ENCODE measurements at regions not wholly inside any gene's neighbourhood (a gene's known extent, or its start where the extent isn't known, plus 50 kb on each side); places are given as distances from the start of the nearest gene placed in this dataset.
"Not testable (repeated sequence)": the region's sequence is repeated elsewhere in the genome, so short reads cannot be mapped to it uniquely, and the experiment has no call there.

DNA sequence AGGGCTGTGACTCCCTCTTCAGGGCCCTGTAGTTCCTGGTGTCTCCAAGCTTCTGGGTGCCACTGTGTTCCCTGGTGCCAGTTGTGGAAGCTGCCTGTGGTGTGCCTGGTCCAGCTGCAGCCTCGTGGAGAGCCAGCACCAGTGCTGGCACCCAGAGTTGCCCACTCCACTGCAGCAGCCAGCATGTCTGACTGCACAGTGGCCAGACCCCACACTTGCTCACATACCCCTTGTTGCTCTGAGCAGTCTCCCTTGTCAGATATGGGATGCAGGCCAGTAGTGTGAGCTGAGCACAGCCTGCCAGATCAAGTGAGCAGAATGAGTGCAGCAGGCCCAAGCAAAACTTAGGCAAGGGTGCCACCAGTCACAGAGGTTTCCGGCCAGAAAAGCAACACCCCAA, 108.6 kb downstream of the ZMAT1 start:
- DNase-seq (ENCODE audit: low read depth in 2 of 2) = no peak

DNA sequence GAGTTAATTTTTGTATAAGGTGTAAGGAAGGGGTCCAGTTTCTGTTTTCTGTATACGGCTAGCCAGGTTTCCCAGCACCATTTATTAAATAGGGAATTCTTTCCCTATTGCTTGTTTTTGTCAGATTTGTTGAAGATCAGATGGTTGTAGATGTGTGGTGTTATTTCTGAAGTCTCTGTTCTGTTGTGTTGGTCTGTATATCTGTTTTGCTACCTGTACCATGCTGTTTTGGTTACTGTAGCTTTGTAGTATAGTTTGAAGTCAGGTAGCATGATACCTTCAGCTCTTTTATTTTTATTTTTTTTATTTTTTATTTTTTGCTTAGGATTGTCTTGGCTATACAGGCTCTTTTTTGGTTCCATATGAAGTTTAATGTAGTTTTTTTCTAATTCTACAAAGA, 114.1 kb downstream of the ZMAT1 start:
- DNase-seq (ENCODE audit: low read depth in 2 of 2) = not testable (repeated sequence)

GRCh38 chrX:101813200-101813599, 118.6 kb downstream of the ZMAT1 start:
- no peak for DNase-seq (ENCODE audit: low read depth in 2 of 2)

DNA sequence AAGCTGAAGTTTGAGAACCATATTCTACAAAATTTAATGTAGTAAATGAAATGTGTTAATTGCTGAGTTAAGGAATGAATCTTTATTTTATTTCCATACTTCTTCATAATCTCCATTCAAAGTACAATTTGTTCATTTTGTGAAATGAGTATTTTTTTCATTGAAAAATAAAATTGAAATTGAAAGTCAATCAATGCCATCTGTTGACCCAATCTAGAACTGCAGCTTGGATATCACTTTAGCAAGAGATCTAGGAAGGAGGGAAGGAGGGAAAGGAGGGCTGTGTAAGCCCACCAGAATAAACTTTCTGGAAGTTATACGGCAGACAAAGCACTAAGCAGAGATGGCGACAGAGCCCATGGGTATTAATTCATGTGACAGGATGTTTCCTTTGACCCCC, 128.4 kb downstream of the ZMAT1 start:
- no peak for DNase-seq (ENCODE audit: low read depth in 2 of 2)

DNA sequence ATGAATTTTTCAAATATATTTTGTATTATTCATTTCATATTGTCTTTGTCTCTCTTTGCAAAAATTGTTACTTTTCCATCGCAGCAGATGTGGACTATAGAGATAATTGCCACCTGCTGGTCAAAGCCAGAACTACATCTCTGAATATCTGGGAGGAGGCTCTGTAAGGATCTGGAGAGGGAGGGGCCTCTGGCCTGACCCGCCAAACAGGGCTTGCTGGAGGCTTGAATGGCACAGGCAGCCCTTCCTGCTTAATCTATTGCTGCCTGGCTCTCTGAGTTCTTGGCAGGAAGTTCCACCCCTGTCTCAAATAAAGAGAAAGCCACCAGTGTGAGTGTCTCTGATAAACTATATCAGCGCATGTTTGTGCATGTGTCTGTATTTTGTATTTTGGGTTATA, 132.4 kb downstream of the ZMAT1 start:
- peak; percentile 26 to 39 for DNase-seq (ENCODE audit: low read depth in 2 of 2)

DNA sequence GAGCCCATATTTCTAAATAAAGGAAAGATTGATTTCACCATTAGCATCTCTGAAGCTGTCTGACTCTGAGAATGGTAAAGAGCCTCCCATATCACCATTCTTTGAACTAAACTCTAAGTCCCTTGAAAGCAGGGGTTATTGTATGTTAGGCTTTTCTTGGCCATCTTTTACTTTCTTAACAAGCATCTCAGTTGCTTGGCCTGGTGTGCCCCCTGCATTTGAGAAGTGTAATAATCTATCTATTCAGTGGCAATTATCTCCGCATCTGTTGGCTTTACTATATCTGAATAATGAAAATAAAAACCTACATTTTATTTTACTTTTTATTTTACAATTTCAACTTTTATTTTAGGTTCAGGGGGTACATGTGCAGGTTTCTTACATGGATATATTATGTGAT, 128.3 kb upstream of the ARMCX2 start:
- no peak for DNase-seq (ENCODE audit: low read depth in 2 of 2)

DNA sequence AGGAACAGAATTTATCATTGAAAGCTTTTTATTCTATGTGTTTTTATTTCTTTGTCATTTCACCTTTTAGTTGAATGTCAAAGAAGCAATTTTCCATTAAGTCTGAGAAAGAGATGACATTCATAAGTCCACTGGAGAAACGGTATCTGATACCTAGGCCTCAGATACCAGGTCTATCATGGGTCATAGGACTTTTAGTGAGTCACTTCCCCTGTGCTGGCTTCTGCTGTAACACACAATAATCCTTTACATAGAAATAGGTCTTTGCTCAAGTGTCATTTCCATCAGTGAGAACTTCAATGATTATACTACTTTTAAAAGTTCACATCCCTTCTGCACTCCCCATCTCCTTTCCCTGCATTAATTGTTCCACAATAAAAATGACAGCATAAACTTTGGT, 125.5 kb upstream of the ARMCX2 start:
- DNase-seq (ENCODE audit: low read depth in 2 of 2) = no peak

GRCh38 chrX:101780421-101780820, 120.8 kb upstream of the ARMCX2 start:
- DNase-seq (ENCODE audit: low read depth in 2 of 2) = not testable (repeated sequence)

DNA sequence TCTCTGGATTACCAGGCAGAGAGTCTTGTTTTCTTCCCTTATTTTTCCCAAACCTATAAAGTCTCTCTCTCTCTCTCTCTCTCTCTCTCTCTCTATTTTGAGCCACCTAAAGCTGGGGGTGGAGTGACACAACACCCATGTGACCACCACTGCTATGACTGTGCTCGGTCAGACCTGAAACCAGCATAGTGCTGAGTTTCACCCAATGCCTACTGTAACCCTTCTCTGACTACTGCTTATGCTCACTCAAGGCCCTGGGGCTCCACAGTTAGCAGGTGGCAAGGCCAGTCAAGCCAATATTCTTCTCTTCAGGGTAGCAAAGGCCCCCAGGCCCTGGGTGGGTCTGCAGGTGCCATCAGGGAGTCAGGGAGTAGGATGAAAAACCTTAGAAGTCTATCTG, 114.7 kb upstream of the ARMCX2 start:
- DNase-seq (ENCODE audit: low read depth in 2 of 2) = no peak

DNA sequence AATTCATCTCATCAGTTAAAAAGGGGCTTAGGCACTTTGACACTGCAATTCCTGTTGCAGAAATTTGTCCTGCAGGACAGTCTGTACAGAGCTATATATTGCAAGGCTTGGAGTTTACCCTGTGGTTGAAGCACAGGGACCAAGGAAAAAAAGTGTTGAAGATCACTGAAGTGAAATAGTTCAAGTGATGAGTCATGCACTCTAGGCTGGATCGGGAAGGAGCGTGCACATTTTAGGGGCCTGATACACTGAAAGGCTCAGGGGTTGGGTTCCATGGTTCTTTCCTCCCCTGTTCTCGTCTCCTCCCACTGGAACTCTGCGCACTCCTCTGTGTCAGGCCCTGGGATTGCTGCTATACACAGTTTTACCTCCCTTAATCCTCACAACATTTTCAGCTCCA, 104.9 kb upstream of the ARMCX2 start:
- DNase-seq (ENCODE audit: low read depth in 2 of 2) = no peak

DNA sequence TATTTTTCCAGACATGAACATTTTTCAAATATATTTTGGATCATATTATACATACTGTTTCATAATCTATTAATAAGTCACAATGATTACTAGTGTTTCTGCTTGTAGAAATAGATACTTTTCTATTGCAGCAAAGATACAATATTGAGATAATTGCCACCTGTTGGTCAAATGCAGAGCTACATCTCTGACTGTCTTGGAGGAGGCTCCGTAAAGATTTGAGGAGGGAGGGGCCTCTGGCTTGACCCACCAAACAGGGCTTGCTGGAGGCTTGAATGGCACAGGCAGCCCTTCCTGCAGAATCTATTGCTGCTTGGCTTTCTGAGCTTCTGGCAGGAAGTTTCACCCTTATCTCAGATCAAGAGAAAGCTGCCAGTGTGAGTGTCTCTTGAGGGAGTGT, 99.3 kb upstream of the ARMCX2 start:
- no peak for DNase-seq (ENCODE audit: low read depth in 2 of 2)

DNA sequence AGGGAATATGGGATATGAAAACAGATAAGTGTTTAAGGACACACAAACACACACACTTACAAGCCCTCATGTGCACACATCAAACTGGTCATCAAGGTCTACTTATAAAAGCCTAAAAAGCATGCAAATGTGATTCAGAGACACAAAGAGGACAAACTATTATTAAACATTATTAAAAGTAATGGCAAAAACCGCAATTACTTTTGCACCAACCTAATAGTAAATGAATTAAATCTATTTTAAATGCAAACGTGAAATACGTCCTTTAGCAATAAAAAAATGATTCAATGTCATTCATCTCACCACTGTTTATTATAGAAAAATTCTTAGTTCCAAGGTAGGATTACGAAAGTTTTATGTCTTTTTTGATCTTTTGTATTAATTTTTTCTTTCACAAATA, 91.1 kb upstream of the ARMCX2 start:
- no peak for DNase-seq (ENCODE audit: low read depth in 2 of 2)

GRCh38 chrX:101749436-101749835, 89.8 kb upstream of the ARMCX2 start:
- DNase-seq (ENCODE audit: low read depth in 2 of 2) = no peak

GRCh38 chrX:101745046-101745445, 85.4 kb upstream of the ARMCX2 start:
- DNase-seq (ENCODE audit: low read depth in 2 of 2) = no peak

DNA sequence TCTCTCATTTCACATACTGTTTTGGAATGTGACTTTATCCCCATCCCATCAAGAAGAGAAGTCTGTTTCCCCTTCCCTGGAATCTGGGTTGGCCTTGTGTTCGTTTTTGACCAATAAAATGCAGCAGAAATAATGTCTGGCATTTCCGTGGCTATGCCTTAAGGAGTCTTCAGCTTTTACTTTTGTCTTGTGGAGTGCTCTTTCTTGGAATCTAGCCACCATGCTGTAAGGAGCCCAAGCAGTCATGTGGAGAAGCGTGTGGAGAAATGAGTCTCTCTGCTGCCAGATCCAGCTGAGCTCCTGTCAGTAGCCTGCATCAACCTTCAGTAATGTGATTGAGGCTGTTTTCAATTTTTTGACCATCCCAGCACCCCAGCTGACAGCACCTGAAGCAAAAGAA, 84.4 kb upstream of the ARMCX2 start:
- DNase-seq (ENCODE audit: low read depth in 2 of 2) = no peak

GRCh38 chrX:101740642-101741041, 81.0 kb upstream of the ARMCX2 start:
- DNase-seq (ENCODE audit: low read depth in 2 of 2) = no peak

- not testable (repeated sequence) for DNase-seq (ENCODE audit: low read depth in 2 of 2)
Observed at GRCh38 chrX:101738867-101739266, 79.2 kb upstream of the ARMCX2 start.

- not testable (repeated sequence) for DNase-seq (ENCODE audit: low read depth in 2 of 2)
Observed at GRCh38 chrX:101738411-101738810, 78.8 kb upstream of the ARMCX2 start.

DNA sequence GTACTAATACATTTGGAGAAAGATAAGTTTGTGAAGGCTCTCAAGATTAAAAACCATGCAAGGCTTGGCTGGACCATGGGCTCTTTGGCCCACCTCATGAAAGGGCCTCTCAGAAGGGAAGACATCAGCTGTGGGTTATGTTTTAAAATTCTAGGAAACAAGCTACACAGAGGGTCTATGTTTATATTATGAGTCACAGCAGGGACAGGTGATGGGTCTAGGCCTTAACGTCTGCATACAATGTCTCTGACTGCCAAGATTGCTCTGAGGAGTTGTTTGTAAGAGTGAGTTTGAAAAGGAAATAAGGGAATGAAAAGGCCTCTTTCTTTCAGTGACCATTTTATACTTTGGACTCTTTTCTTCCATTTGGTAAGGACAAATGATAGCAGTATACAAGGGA, 77.0 kb upstream of the ARMCX2 start:
- DNase-seq (ENCODE audit: low read depth in 2 of 2) = no peak

DNA sequence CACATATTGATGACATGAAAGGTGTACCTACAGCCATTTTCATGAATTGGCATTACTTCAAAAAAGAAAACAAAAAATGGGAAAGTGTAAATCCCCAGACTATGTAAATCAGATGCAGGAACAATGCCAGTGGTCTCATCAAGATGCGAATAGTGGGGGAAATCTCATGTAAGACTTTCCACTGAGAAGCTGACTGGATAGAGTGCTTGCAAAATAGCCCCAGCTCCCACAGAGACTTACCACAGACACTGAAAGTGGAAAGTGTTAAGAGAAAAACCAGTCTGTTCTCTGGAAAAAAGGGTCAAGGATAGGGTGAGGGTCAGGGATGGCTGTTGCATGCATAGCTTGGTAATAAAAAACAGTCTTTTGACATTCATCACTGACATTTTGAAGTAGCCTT, 73.2 kb upstream of the ARMCX2 start:
- no peak for DNase-seq (ENCODE audit: low read depth in 2 of 2)

GRCh38 chrX:101729986-101730385, 70.3 kb upstream of the ARMCX2 start:
- DNase-seq (ENCODE audit: low read depth in 2 of 2) = no peak

Measured in stimulated activated CD8-positive, alpha-beta memory T cell treated with anti-CD3 and anti-CD28 coated beads, Interleukin-7, amount 100 ng/mL, for 1 hour (primary cell).